Gastroesophageal sphincter (tissue), 4 donors: ENCODE measurements at regions not wholly inside any gene's neighbourhood (a gene's known extent, or its start where the extent isn't known, plus 50 kb on each side); places are given as distances from the start of the nearest gene placed in this dataset.

ENCODE experiments used
- ATAC-seq: fragments of 150-250 bp; one replicate; pipeline ENCODE4 v1.9.1; 2016; ENCODE audit warnings: mild to moderate bottlenecking, moderate library complexity
- H3K27ac ChIP-seq, 4 donors: fragments of 200-600 bp; sonication (generic) in 3 of 4; 1 replicate in 3 of 4; 2 replicates in 1 of 4; pipeline ENCODE4 v1.5.1; 2016 to 2019
- H3K27me3 ChIP-seq: fragments of 200-600 bp; sonication (generic); one replicate; pipeline ENCODE4 v1.5.1; 2019
- H3K36me3 ChIP-seq, 2 donors: fragments of 200-600 bp; sonication (generic); one replicate each; pipeline ENCODE4 v1.5.1; 2019; ENCODE audit warnings: control low read depth in 1 of 2
- H3K4me1 ChIP-seq, 3 donors: fragments of 200-600 bp; sonication (generic); 1 replicate in 2 of 3; 2 replicates in 1 of 3; pipeline ENCODE4 v1.5.1; 2016 to 2019; ENCODE audit warnings: control low read depth in 2 of 3
- H3K4me3 ChIP-seq, 2 donors: fragments of 200-600 bp; sonication (generic); one replicate each; pipeline ENCODE4 v1.5.1; 2019; ENCODE audit warnings: mild to moderate bottlenecking in 1 of 2, moderate library complexity in 1 of 2
- H3K9me3 ChIP-seq, 3 donors: fragments of 200-600 bp; sonication (generic); one replicate each; pipeline ENCODE4 v1.5.1; 2017 to 2019; ENCODE audit warnings: control low read depth in 2 of 3
- CTCF ChIP-seq, 4 experiments: fragments of 200-600 bp in 2 of 4; fragments of 450-650 bp in 2 of 4; sonication (generic) in 1 of 4; IDR thresholded peaks; one replicate each; pipeline ENCODE4 v1.5.1; 2017 to 2019; ENCODE audit warnings: antibody characterized with exemption in 4 of 4, mild to moderate bottlenecking in 2 of 4, moderate library complexity in 2 of 4
- EP300 ChIP-seq: sonication (generic); formaldehyde crosslinking; IDR thresholded peaks from one replicate; pipeline ENCODE4 v1.6.1; 2017; ENCODE audit warnings: antibody characterized with exemption, mild to moderate bottlenecking
- POLR2A ChIP-seq, 2 donors: fragments of 450-650 bp; IDR thresholded peaks; one replicate each; pipeline ENCODE4 v1.6.1; 2017; ENCODE audit warnings: antibody characterized with exemption in 2 of 2, mild to moderate bottlenecking in 2 of 2, moderate library complexity in 1 of 2
- POLR2AphosphoS5 ChIP-seq: sonication (generic); formaldehyde crosslinking; IDR thresholded peaks from one replicate; pipeline ENCODE4 v1.6.1; 2017; ENCODE audit warnings: antibody characterized with exemption
- WGBS, 2 donors: methylation state at CpG; one replicate each; pipeline ENCODE4 v1.1.5; 2018; ENCODE audit warnings: low coverage in 1 of 2; 5-methylcytosine and 5-hydroxymethylcytosine counted together

GRCh38 chr2:120912101-120912985 lies 176.7 kb downstream of the GLI2 start:
- no peaks in the 10 kb centered on the region for H3K9me3 ChIP-seq
- ATAC-seq: peak; percentile 50
- H3K27me3 ChIP-seq: no peaks in the 10 kb centered on the region
- H3K4me1 ChIP-seq: peaks cover 0 to 60% (median 37%) of the 10 kb centered on the region in 3 donors
- H3K4me3 ChIP-seq: peak overlapping the region in 1 of 2 donors; percentile 15
- WGBS, 2 donors: 46 to 74% methylated on average over 5 to 15 of the region's 29 CpGs
- TF ChIP-seq POLR2AphosphoS5 (peak; percentile 42), EP300 (no peak), CTCF (IDR thresholded peaks at IDR 0.05) (no peak), POLR2A (IDR thresholded peaks at IDR 0.05) (no peak)
- H3K27ac ChIP-seq: peak overlapping the region in 3 of 4 donors; percentile 67 to 70 (median 69)
- no peaks in the 10 kb centered on the region for H3K36me3 ChIP-seq

- H3K27me3 ChIP-seq: no peaks in the 10 kb centered on the region
- H3K27ac ChIP-seq: peak overlapping the region in 3 of 4 donors; percentile 73 to 77 (median 74)
- H3K4me1 ChIP-seq: peaks cover 0 to 64% (median 37%) of the 10 kb centered on the region in 3 donors
- no peaks in the 10 kb centered on the region for H3K36me3 ChIP-seq
- H3K4me3 ChIP-seq: no peak overlapping the region
- no peak for TF ChIP-seq EP300
- ATAC-seq: no peak
- WGBS, 2 donors: 84% methylated on average over 3 of the region's 13 CpGs; no CpG with 5 or more reads in 1 of the 2 donors
- no peaks in the 10 kb centered on the region for H3K9me3 ChIP-seq
Observed at GRCh38 chr2:120913972-120914838, 178.5 kb downstream of the GLI2 start.

- ATAC-seq: peak; percentile 88
- no peaks in the 10 kb centered on the region for H3K36me3 ChIP-seq
- H3K4me1 ChIP-seq: peaks cover 0 to 71% (median 37%) of the 10 kb centered on the region in 3 donors
- H3K27ac ChIP-seq: peak overlapping the region in 3 of 4 donors; percentile 73 to 77 (median 74)
- TF ChIP-seq POLR2AphosphoS5 (peak; percentile 87), EP300 (no peak)
- no peaks in the 10 kb centered on the region for H3K9me3 ChIP-seq
- no peak overlapping the region for H3K4me3 ChIP-seq
- 0 to 9% methylated on average over 5 to 8 of the region's 17 CpGs for WGBS, 2 donors
- no peaks in the 10 kb centered on the region for H3K27me3 ChIP-seq
Observed at GRCh38 chr2:120914839-120915521, 179.3 kb downstream of the GLI2 start.

DNA sequence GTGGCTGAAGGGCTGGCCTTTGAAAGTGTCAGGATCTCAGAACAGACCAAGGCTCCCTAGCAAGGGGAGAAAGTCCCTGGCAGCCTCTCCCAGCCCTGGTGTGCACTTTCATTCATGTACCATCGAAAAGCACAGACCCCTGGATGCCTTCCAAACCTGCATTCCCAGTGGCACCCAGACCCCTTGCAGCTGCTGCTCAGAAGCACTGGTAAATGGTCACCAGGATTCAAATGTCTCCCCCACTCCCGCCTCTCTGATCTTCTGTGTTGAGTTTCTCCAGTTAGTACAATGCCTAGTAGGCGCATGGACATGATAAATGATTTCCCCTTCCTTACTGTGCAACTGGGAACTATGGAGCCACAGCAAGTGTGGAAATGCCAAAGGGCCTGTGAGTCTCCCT lies 180.0 kb downstream of the GLI2 start:
- peaks cover 0 to 78% (median 37%) of the 10 kb centered on the region in 3 donors for H3K4me1 ChIP-seq
- no peaks in the 10 kb centered on the region for H3K27me3 ChIP-seq
- H3K27ac ChIP-seq: peak overlapping the region in 3 of 4 donors; percentile 73 to 77 (median 74)

GRCh38 chr2:120916446-120916845 lies 180.8 kb downstream of the GLI2 start:
- Histone ChIP-seq H3K4me3 (no peak overlapping the region), H3K27ac (peak overlapping the region in 2 of 4 donors; percentile 19 to 74), H3K9me3 (no peaks in the 10 kb centered on the region), H3K36me3 (no peaks in the 10 kb centered on the region), H3K4me1 (peaks cover 0 to 77% (median 37%) of the 10 kb centered on the region in 3 donors), H3K27me3 (no peaks in the 10 kb centered on the region)
- TF ChIP-seq POLR2AphosphoS5 (no peak), EP300 (no peak), POLR2A (IDR thresholded peaks at IDR 0.05) (no peak), CTCF (IDR thresholded peaks at IDR 0.05) (no peak)
- no peak for ATAC-seq
- WGBS, 2 donors: no CpG with 5 or more reads among the region's 9 CpGs

More for the DNA sequence above, 180.0 kb downstream of the GLI2 start:
- Histone ChIP-seq H3K36me3 (no peaks in the 10 kb centered on the region), H3K9me3 (no peaks in the 10 kb centered on the region), H3K4me3 (no peak overlapping the region)
- no peak for ATAC-seq
- 56% methylated on average over 3 of the region's 3 CpGs; no CpG with 5 or more reads in 1 of the 2 donors for WGBS, 2 donors
- TF ChIP-seq CTCF (IDR thresholded peaks at IDR 0.05) (no peak), EP300 (no peak), POLR2A (IDR thresholded peaks at IDR 0.05) (no peak), POLR2AphosphoS5 (no peak)
